ENCODE measurements at regions not wholly inside any gene's neighbourhood (a gene's known extent, or its start where the extent isn't known, plus 50 kb on each side); places are given as distances from the start of the nearest gene placed in this dataset.

DNA sequence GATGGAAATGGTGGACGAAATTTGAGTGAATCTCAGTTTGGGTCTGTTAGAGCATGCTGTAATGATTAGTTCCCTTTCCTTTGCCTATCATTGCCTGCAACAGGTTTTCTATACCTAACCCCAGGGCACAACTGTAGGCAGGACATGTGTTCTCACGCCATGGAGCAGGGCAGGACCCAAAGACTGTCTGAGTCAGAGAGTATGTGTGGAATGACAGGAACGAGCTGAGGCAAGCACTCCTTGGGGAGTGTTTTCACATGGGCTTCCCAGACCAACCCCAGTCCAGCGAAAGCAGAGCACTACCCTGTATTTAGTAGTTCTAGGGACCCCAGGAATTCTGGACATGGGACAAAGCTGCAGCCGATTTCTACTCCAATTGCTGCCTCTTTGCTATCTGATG is 234.2 kb downstream of the HACE1 start:
- TF ChIP-seq, protein P1, sequence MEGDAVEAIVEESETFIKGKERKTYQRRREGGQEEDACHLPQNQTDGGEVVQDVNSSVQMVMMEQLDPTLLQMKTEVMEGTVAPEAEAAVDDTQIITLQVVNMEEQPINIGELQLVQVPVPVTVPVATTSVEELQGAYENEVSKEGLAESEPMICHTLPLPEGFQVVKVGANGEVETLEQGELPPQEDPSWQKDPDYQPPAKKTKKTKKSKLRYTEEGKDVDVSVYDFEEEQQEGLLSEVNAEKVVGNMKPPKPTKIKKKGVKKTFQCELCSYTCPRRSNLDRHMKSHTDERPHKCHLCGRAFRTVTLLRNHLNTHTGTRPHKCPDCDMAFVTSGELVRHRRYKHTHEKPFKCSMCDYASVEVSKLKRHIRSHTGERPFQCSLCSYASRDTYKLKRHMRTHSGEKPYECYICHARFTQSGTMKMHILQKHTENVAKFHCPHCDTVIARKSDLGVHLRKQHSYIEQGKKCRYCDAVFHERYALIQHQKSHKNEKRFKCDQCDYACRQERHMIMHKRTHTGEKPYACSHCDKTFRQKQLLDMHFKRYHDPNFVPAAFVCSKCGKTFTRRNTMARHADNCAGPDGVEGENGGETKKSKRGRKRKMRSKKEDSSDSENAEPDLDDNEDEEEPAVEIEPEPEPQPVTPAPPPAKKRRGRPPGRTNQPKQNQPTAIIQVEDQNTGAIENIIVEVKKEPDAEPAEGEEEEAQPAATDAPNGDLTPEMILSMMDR (IDR thresholded peaks at IDR 0.05; ENCODE audit: insufficient read depth, low read length, poor library complexity, severe bottlenecking) = no peak
- no peak for TF ChIP-seq EZH2phosphoT487 (conservative IDR thresholded peaks at IDR 0.05; ENCODE audit: low read length)
